SU-DHL-6 (cell line): ENCODE measurements at regions not wholly inside any gene's neighbourhood (a gene's known extent, or its start where the extent isn't known, plus 50 kb on each side); places are given as distances from the start of the nearest gene placed in this dataset.

Experiments
- EZH2phosphoT487 ChIP-seq: fragments of 200-600 bp; sonication (generic), shearing (Covaris generic); conservative IDR thresholded peaks from 2 replicates; pipeline ENCODE4 v1.6.1; 2018; ENCODE audit warnings: mild to moderate bottlenecking, antibody characterized with exemption, low read length, moderate library complexity, mixed read lengths
- TF ChIP-seq, protein P1 (sequence below): fragments of 200-600 bp; sonication (generic); IDR thresholded peaks from one replicate; pipeline ENCODE4 v1.5.1; 2017; ENCODE audit warnings: antibody characterized with exemption, mild to moderate bottlenecking, low read length, moderate library complexity; ENCODE audit not compliant: insufficient read depth, poor library complexity, severe bottlenecking

GRCh38 chr14:30309405-30309804 is 249.6 kb upstream of the G2E3 start:
- TF ChIP-seq, protein P1, sequence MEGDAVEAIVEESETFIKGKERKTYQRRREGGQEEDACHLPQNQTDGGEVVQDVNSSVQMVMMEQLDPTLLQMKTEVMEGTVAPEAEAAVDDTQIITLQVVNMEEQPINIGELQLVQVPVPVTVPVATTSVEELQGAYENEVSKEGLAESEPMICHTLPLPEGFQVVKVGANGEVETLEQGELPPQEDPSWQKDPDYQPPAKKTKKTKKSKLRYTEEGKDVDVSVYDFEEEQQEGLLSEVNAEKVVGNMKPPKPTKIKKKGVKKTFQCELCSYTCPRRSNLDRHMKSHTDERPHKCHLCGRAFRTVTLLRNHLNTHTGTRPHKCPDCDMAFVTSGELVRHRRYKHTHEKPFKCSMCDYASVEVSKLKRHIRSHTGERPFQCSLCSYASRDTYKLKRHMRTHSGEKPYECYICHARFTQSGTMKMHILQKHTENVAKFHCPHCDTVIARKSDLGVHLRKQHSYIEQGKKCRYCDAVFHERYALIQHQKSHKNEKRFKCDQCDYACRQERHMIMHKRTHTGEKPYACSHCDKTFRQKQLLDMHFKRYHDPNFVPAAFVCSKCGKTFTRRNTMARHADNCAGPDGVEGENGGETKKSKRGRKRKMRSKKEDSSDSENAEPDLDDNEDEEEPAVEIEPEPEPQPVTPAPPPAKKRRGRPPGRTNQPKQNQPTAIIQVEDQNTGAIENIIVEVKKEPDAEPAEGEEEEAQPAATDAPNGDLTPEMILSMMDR: no peak
- no peak for TF ChIP-seq EZH2phosphoT487
